ENCODE measurements at regions not wholly inside any gene's neighbourhood (a gene's known extent, or its start where the extent isn't known, plus 50 kb on each side); places are given as distances from the start of the nearest gene placed in this dataset.
"Not testable (repeated sequence)": the region's sequence is repeated elsewhere in the genome, so short reads cannot be mapped to it uniquely, and the experiment has no call there.

GRCh38 chr6:30814146-30815040, 69.9 kb upstream of the DDR1 start:
- H3K27me3 Mint-ChIP-seq (ENCODE audit: unreplicated experiment) = no peaks in the 10 kb centered on the region
- TF ChIP-seq CTCF (IDR thresholded peaks at IDR 0.05) = no peak
- H3K4me3 Mint-ChIP-seq (ENCODE audit: unreplicated experiment) = no peak overlapping the region
- H3K4me1 Mint-ChIP-seq (ENCODE audit: unreplicated experiment) = peaks cover 37% of the 10 kb centered on the region
- H3K27ac Mint-ChIP-seq (ENCODE audit: unreplicated experiment) = peak overlapping the region; percentile 87
- H3K9me3 Mint-ChIP-seq (ENCODE audit: unreplicated experiment) = no peaks in the 10 kb centered on the region
- no peaks in the 10 kb centered on the region for H3K36me3 Mint-ChIP-seq (ENCODE audit: unreplicated experiment)
- no peak for DNase-seq (ENCODE audit: extremely low spot score, unreplicated experiment)

DNA sequence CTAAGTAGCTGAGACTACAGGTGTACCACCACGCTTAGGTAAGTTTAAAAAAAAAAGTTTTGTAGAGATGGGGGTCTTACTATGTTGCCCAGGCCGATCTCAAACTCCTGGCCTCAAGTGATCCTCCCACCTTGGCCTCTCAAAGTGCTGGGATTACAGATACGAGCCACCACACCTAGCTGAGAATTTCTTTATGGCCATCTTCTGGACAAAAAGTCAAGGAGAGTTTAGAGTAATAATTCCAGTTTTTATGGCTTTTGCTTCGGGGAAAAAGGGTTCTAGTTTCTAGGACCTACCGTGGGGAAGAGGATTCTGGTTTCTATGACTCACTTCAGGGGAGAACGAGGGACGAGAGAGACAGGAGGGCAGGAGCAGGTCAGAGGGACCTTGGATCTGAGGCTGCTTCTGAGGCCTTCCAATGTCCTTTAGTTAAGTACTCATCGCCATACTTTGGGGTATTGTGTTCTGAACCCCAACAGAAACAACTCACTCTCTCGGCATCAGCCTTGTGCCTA, 69.3 kb upstream of the IER3 start:
- Mint-ChIP-seq H3K4me3 (ENCODE audit: unreplicated experiment) (no peak overlapping the region), H3K9me3 (ENCODE audit: unreplicated experiment) (no peaks in the 10 kb centered on the region), H3K27me3 (ENCODE audit: unreplicated experiment) (no peaks in the 10 kb centered on the region), H3K27ac (ENCODE audit: unreplicated experiment) (peak overlapping the region; percentile 87), H3K36me3 (ENCODE audit: unreplicated experiment) (no peaks in the 10 kb centered on the region), H3K4me1 (ENCODE audit: unreplicated experiment) (peaks cover 30% of the 10 kb centered on the region)
- no peak for TF ChIP-seq CTCF (IDR thresholded peaks at IDR 0.05)
- no peak for DNase-seq (ENCODE audit: extremely low spot score, unreplicated experiment)

DNA sequence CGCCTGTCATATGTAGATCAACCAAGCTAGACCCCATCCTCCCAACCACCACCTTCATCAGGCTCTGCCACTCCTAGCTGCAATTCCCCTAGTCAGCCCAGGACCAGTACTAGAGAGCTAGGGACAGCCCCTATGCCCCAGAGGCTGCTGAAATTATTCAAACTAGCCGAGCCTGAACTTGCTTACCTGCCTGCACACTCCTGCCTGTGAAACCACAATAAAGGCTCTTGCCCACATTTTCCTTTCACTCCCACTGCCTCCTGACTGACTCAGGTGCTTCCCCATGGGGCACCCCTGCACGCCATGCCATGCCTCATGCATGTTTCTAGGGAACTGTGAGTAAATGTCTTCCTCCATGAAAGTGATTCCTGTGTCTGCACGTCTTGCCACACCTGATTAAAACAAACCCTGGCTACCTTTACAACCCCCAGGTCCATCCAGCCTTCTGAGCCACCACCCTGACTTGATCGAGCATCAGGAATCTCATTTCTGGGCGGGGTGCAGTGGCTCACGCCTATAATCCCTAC, 66.5 kb upstream of the IER3 start:
- Mint-ChIP-seq H3K36me3 (ENCODE audit: unreplicated experiment) (no peaks in the 10 kb centered on the region), H3K9me3 (ENCODE audit: unreplicated experiment) (no peaks in the 10 kb centered on the region), H3K27ac (ENCODE audit: unreplicated experiment) (no peak overlapping the region), H3K4me3 (ENCODE audit: unreplicated experiment) (no peak overlapping the region), H3K4me1 (ENCODE audit: unreplicated experiment) (peaks cover 25% of the 10 kb centered on the region), H3K27me3 (ENCODE audit: unreplicated experiment) (no peaks in the 10 kb centered on the region)
- DNase-seq (ENCODE audit: extremely low spot score, unreplicated experiment) = no peak
- TF ChIP-seq CTCF (IDR thresholded peaks at IDR 0.05) = no peak

DNA sequence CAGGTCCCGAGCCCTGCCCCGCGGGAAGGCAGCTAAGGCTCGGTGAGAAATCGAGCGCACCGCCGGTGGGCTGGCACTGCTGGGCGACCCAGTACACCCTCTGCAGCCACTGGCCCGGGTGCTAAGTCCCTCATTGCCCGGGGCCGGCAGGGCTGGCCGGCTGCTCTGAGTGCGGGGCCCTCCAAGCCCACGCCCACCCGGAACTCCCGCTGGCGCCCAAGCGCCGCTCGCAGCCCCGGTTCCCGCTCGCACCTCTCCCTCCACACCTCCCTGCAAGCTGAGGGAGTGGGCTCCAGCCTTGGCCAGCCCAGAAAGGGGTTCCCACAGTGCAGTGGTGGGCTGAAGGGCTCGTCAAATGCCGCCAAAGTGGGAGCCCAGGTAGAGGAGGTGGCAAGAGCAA, 63.2 kb upstream of the IER3 start:
- DNase-seq (ENCODE audit: extremely low spot score, unreplicated experiment); H3K4me3 Mint-ChIP-seq (ENCODE audit: unreplicated experiment); H3K9me3 Mint-ChIP-seq (ENCODE audit: unreplicated experiment); H3K36me3 Mint-ChIP-seq (ENCODE audit: unreplicated experiment); H3K27me3 Mint-ChIP-seq (ENCODE audit: unreplicated experiment); H3K27ac Mint-ChIP-seq (ENCODE audit: unreplicated experiment); H3K4me1 Mint-ChIP-seq (ENCODE audit: unreplicated experiment): not testable (repeated sequence)

DNA sequence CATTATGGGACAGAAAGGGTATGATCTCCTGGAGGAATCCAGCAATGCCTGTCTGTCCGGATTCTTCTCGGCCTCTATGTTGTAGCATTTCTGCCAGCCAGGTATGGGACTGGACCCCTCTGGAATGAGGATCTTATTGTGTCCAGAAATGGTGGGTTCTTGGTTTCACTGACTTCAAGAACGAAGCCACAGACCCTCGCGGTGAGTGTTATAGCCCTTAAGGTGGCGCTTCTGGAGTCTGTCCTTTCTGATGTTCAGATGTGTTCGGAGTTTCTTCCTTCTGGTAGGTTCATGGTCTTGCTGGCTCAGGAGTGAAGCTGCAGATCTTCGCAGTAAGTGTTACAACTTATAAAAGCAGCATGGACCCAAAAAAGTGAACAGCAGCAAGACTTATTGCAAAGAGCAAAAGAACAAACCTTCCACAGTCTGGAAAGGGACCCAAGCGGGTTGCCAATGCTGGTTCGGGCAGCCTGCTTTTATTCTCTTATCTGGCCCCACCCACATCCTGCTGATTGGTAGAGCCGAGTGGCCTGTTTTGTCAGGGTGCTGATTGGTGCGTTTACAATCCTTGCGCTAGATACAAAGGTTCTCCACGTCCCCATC, 62.3 kb upstream of the IER3 start:
- Mint-ChIP-seq H3K9me3 (ENCODE audit: unreplicated experiment) (no peaks in the 10 kb centered on the region), H3K36me3 (ENCODE audit: unreplicated experiment) (no peaks in the 10 kb centered on the region), H3K4me3 (ENCODE audit: unreplicated experiment) (no peak overlapping the region), H3K27me3 (ENCODE audit: unreplicated experiment) (no peaks in the 10 kb centered on the region), H3K4me1 (ENCODE audit: unreplicated experiment) (peaks cover 5% of the 10 kb centered on the region), H3K27ac (ENCODE audit: unreplicated experiment) (no peak overlapping the region)
- no peak for TF ChIP-seq CTCF (IDR thresholded peaks at IDR 0.05)
- no peak for DNase-seq (ENCODE audit: extremely low spot score, unreplicated experiment)
